ENCODE measurements at regions not wholly inside any gene's neighbourhood (a gene's known extent, or its start where the extent isn't known, plus 50 kb on each side); places are given as distances from the start of the nearest gene placed in this dataset.

DNA sequence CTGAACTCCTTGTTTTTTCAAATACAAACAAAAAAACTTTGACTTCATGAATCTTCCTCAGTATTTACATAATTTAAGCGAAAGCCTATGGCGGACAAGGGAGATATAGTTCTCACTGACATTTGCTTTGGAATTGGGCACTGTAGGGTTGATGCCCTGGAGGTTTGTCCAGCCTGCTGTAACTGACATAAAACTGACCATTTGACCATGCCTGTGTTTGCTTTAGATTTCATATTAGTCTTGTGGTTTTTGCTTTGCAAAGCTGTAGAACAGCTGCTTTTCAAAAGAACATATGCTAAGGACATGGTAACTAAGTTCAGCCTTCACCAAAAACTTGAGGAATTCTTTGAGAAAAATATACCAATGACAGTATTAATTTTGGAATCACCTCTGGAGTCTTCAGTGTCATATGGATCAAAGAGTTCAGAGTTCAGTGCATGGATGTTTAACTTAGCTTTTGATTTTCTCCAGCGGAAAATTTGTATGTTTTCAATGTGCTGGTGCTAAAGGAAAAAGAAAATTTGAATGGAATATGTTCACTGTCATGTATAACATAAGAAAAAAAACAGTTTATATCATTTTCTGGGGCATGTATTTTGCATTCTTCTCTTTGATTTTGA, 1013.1 kb downstream of the NR2F1-AS1 start:
- no peak for TF ChIP-seq POLR2A (IDR thresholded peaks at IDR 0.05; ENCODE audit: extremely low read depth, insufficient read length)
- TF ChIP-seq, protein P1, sequence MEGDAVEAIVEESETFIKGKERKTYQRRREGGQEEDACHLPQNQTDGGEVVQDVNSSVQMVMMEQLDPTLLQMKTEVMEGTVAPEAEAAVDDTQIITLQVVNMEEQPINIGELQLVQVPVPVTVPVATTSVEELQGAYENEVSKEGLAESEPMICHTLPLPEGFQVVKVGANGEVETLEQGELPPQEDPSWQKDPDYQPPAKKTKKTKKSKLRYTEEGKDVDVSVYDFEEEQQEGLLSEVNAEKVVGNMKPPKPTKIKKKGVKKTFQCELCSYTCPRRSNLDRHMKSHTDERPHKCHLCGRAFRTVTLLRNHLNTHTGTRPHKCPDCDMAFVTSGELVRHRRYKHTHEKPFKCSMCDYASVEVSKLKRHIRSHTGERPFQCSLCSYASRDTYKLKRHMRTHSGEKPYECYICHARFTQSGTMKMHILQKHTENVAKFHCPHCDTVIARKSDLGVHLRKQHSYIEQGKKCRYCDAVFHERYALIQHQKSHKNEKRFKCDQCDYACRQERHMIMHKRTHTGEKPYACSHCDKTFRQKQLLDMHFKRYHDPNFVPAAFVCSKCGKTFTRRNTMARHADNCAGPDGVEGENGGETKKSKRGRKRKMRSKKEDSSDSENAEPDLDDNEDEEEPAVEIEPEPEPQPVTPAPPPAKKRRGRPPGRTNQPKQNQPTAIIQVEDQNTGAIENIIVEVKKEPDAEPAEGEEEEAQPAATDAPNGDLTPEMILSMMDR (IDR thresholded peaks at IDR 0.05; ENCODE audit: low read depth, low read length), result no peak
- TF ChIP-seq, protein P2, sequence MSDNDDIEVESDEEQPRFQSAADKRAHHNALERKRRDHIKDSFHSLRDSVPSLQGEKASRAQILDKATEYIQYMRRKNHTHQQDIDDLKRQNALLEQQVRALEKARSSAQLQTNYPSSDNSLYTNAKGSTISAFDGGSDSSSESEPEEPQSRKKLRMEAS (IDR thresholded peaks at IDR 0.05; ENCODE audit: low read depth, low read length), result no peak

Measured in NB4 (cell line).